ENCODE measurements at regions not wholly inside any gene's neighbourhood (a gene's known extent, or its start where the extent isn't known, plus 50 kb on each side); places are given as distances from the start of the nearest gene placed in this dataset.

- TF ChIP-seq POLR2A (IDR thresholded peaks at IDR 0.05) (no peak), CTCF (IDR thresholded peaks at IDR 0.05) (no peak)
Measured at GRCh38 chr7:18419456-18419855, 76.1 kb upstream of the HDAC9 start.

Measured in Peyer's patch (tissue), 4 donors.